Endometrium (tissue), 2 donors: ENCODE measurements at regions not wholly inside any gene's neighbourhood (a gene's known extent, or its start where the extent isn't known, plus 50 kb on each side); places are given as distances from the start of the nearest gene placed in this dataset.

Experiments
- FAIRE-seq: peaks from 2 replicates; lab custom pipeline; 2012; peaks lifted over from hg19 to GRCh38; lab: Jason Lieb, UNC
- donor health status: control.
- donor health status: control.

GRCh38 chr11:130614591-130614990 is 166.1 kb downstream of the ADAMTS15 start:
- no peak for FAIRE-seq

GRCh38 chr11:130615561-130615960 is 167.1 kb downstream of the ADAMTS15 start:
- no peak for FAIRE-seq

- no peak for FAIRE-seq
These were observed 168.1 kb downstream of the ADAMTS15 start for GRCh38 chr11:130616573-130616972.

- FAIRE-seq: no peak
These were observed 168.6 kb downstream of the ADAMTS15 start for GRCh38 chr11:130617001-130617400.

GRCh38 chr11:130620548-130620947 is 172.1 kb downstream of the ADAMTS15 start:
- FAIRE-seq: no peak

DNA sequence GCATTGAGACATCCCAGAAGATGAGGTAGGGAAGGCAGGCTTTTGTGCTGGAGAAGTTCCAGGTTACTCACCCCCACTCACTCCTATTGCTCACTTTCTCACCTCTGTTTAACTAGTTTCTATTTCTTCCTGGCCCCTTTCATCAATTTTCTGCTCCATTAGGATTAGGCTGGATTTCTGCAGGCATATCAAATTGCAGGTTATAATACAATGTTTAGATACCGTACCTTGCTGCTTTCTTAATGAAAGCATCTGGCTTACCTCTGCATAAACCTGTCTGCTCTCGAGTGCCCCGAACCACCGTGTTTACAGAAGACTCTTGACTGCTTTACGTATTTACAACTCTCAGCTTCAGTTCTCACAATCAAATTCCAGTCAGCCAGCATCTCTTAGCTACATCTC is 173.7 kb downstream of the ADAMTS15 start:
- no peak for FAIRE-seq

- no peak for FAIRE-seq
These were observed 175.5 kb downstream of the ADAMTS15 start for GRCh38 chr11:130623670-130624668.

- FAIRE-seq: no peak
These were observed 176.6 kb downstream of the ADAMTS15 start for GRCh38 chr11:130624971-130625544.

GRCh38 chr11:130625578-130626306 is 177.3 kb downstream of the ADAMTS15 start:
- no peak for FAIRE-seq

GRCh38 chr11:130629039-130629438 is 180.6 kb downstream of the ADAMTS15 start:
- no peak for FAIRE-seq

- no peak for FAIRE-seq
These were observed 182.7 kb downstream of the ADAMTS15 start for GRCh38 chr11:130631119-130631518.

DNA sequence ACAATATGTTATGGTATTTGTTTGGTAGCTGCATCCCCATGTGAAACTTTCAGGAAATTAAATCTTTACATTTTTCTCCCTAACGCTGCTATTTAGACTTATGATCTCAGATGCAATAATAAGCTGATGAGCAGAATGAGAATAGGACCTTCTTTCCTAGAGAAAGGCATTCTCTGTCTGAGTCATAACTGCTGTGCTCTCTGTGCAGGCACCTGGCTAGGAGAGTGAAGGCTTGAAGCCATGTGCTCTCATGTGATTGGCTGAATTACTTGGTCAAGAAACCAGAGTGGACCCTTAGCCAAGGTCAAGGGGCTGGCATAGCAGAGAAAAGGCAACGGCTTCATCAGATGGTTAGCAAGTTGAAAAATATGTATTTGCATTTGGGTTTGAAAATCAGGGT is 185.0 kb downstream of the ADAMTS15 start:
- FAIRE-seq: no peak

DNA sequence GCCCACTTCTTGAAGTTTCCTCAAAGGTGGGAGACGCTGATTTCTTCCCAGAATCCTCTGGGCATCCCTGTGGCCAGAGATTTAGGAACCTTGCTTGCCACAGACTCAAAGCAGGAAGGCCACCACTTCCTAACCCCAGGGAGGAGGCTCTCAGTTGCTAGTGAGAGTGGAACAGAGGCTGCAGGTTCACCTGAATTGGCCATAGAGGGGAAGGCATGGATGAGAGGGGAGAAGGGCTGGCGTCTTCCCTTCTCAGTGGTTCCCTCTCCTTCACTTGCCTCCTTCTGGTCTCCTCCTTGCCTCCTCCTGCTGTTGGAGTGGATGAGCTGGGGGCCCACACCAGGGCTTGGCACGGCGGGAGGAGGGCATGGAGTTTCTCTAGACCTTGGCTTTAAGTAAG is 185.7 kb downstream of the ADAMTS15 start:
- no peak for FAIRE-seq

GRCh38 chr11:130634961-130635473 is 186.6 kb downstream of the ADAMTS15 start:
- FAIRE-seq: no peak

- no peak for FAIRE-seq
These were observed 187.6 kb downstream of the ADAMTS15 start for GRCh38 chr11:130635937-130636630.

DNA sequence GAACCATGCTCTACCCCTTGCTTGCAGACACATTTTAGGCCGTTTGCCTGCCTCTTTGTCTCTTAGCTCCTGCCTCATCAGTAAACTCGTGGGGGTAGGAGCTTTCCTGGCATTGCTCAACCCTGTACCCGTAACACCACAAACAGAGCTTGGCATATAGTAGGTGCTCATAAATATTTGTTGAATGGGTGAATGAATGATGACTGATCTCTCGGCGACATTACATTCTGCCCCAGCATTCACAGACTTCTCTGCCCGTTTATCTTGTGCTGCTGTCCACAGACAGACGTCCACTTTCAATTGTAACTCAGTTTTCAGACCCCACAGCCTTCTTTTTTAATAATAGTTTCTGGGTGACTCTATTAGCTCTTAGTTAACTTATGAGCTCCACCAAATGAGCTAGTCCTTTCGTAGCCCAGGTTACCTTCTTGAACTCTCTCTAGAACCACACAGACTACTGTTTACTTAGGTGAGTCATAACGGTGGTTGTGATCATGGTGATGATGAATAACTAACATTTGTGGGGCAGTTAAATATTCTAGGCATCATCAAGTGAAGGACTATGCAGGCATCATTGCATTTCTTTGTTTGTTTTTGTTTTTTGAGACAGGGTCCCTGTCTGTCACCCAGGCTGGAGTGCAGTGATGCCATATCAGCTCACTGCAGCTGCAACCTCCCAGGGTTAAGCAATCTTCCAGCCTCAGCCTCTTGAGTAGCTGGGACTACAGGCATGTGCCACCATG is 188.4 kb downstream of the ADAMTS15 start:
- FAIRE-seq: no peak

DNA sequence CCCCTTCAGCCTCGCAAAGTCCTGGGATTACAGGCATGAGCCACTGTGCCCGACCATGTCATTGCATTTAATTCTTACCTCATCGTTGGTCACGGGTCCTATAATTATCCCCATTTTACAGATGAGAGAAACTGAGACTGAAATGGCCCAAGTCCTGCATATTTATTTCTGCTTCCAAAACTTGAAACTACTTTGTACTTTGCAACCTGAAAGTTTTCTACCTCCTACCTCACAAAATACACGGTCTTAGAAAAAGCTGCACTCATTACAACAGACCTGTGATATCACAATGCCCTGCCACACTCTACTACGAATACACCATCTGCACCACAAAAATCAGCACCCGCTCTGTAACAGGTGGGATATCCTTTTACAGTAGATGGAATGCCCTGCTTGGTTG is 189.1 kb downstream of the ADAMTS15 start:
- no peak for FAIRE-seq

DNA sequence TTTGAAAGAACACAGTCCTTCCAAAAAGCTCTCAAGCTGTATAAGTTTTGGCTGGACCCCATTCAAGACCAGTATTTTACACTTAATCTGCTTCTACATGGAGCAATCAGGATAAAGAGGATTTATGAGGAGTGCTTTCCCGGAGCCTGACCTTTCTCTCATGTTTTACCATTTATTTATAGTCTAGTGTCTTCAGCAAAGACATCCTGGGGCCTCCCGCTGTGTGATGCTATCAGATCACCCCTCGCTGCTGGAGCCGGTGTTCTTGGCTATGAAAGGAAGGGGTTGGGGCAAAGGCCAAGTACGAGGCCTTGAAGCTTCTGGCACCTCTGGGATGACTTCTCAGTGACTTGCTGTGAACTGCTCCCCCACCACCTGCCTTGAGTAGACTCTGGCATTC is 189.6 kb downstream of the ADAMTS15 start:
- FAIRE-seq: no peak

GRCh38 chr11:130638624-130639023 is 190.2 kb downstream of the ADAMTS15 start:
- FAIRE-seq: no peak

DNA sequence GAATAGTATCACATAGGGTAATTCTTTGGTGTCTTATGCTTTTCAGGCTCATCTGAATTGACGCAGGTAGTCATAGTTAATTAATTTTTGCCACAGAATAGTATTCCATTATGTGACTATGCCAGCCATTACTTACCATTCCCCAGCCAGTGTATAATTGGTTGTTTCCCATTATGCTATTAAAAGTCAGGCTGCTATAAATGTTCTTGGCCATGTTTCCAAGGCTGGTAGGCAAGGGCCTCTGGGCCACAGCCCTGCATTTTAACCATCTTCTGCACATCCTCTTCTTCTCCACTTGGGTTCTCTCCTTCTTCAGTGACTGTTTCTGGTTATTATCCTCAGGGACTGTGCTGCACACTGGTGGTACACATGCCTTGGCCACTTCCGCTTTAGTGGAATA is 190.9 kb downstream of the ADAMTS15 start:
- no peak for FAIRE-seq

DNA sequence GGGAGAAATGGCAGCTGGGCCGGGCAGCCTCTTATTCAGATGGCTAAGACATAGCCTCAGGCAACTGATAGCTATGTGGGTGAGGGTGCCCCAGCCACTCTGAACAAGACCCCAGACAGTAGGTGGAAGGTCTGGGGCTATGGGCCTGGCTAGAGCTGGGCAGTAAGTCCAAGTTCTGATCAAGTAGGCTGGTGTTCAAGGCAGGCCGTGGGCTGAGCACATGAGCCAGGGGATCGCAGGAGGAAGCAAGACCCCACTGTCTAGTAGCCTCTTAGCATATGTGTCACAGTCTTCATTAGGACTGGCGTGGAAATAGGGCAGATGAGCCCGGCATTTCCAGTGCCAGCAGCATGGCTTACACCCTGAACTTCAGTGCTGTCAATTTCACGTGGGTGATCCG is 192.1 kb downstream of the ADAMTS15 start:
- no peak for FAIRE-seq
